HG03175 (cell line): ENCODE measurements at regions not wholly inside any gene's neighbourhood (a gene's known extent, or its start where the extent isn't known, plus 50 kb on each side); places are given as distances from the start of the nearest gene placed in this dataset.
"Not testable (repeated sequence)": the region's sequence is repeated elsewhere in the genome, so short reads cannot be mapped to it uniquely, and the experiment has no call there.

Experiments used
- ATAC-seq: cut with Tn5 transposase; IDR thresholded peaks from one replicate; pipeline ENCODE4 v1.9.1; 2021; ENCODE audit warnings: mild to moderate bottlenecking, moderate library complexity; ENCODE audit not compliant: unreplicated experiment

DNA sequence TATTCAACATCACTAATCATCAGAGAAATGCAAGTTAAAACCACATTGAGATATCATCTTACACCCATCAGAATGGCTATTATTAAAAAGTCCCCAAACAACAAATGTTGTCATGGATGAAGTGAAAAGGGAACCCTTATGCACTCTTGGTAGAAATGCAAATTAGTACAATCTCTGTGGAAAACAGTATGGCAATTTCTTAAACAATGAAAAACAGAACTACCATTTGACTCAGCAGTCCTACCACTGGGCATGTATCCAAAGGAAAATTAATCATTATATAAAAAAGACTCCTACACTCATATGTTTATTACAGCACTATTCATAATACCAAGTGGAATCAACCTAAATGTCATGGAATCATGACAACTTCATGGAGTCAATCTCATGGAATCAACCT, 611.3 kb upstream of the GJE1 start:
- ATAC-seq = no peak

DNA sequence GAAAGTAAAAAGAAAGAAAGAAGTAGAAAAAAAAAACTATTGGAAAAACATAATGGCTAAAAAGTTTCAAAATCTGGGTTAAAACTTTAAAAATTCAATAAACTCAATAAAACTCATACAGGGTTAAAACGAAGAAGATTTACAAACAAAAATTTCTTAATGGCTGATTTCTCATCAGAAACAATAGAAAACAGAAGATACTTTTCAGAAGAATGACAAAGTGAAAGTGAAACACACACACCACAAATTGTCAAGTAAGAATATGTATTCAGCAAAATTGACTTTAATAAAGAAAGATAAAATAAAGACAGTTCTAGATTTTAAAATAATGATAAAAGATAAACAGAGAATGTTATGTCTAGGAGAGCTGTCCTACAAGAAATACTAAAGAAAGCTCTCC, 618.9 kb upstream of the GJE1 start:
- ATAC-seq = no peak

DNA sequence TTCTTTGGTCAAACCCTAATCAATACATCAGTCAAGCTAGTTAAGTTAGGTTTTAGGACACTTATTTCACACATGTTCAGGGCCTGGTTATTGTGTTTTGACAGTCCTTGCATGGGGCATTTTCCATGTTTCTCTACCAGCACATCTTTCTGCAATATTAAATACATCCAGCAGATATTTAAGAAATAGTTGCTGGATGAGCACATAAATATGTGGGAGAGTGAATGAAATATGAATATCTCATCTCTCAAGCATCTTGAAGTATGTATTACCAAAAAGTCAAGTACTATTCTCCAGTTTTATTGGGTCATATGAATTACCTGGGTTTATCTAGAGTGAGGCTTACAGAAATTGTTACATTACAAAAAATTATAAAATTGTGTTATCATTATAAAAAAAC, 621.9 kb upstream of the GJE1 start:
- ATAC-seq = no peak

DNA sequence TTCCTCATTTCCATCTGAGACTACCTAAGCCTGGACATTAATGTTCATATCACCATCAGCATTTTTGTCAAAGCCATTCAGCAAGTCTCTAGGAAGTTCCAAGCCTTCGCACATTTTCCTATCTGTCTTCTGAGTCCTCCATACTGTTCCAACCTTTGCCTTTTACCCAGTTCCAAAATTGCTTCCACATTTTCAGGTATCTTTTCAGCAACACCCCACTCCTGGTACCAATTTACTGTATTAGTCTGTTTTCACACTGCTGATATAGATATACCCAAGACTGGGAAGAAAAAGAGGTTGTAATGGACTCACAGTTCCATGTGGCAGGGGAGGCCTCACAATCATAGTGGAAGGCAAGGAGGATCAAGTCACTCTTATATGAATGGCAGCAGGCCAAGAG, 626.7 kb upstream of the GJE1 start:
- ATAC-seq = not testable (repeated sequence)

DNA sequence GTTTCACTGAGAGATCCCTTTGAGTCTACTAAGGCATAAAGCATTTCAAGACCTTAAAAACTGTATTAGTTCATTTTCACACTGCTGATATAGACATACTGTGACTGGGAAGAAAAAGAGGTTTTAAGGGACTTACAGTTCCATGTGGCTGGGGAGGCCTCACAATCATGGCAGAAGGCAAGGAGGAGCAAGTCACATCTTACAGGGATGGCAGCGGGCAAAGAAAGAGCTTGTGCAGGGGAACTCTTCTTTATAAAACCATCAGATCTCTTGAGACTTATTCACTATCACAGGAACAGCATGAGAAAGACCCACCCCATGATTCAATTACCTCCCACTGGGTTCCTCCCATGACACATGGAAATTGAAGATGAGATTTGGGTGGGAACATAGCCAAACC, 628.4 kb upstream of the GJE1 start:
- ATAC-seq = not testable (repeated sequence)

DNA sequence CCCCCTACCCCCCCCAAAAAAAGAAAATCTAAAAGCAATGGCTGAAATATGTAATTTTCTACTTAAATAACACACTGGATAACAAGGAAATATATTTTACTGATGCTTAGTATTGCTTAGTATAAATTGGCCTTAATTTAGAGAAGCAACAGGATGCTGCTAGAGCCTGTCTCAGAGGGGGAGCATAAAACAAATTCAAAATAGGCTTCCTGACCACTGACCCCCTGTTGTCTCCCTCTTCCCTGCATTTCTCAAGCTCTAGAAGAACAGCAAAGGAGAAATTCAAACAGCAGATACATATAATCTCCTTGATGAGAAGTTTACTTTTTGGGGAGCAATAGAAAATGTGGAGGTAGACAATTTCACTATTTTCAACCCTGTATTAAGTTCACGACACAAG, 631.1 kb upstream of the GJE1 start:
- no peak for ATAC-seq

DNA sequence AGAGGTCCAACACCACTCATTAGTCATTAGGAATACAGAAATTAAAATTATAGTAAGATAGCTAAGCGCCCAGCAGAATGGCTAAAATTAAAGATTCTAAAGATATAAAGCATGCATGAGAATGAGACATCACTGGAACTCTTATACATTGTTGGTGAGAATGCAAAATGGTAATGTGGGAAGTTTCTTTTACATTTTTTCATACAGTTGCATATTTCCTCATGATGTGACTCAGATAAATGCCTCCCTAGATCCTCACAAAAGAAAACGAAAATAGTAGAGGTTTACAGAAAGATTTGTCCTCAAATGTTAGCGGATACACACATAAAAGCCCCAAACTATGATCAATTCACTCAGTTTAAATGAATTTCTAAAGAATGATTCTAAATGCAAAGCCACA, 633.7 kb upstream of the GJE1 start:
- no peak for ATAC-seq

DNA sequence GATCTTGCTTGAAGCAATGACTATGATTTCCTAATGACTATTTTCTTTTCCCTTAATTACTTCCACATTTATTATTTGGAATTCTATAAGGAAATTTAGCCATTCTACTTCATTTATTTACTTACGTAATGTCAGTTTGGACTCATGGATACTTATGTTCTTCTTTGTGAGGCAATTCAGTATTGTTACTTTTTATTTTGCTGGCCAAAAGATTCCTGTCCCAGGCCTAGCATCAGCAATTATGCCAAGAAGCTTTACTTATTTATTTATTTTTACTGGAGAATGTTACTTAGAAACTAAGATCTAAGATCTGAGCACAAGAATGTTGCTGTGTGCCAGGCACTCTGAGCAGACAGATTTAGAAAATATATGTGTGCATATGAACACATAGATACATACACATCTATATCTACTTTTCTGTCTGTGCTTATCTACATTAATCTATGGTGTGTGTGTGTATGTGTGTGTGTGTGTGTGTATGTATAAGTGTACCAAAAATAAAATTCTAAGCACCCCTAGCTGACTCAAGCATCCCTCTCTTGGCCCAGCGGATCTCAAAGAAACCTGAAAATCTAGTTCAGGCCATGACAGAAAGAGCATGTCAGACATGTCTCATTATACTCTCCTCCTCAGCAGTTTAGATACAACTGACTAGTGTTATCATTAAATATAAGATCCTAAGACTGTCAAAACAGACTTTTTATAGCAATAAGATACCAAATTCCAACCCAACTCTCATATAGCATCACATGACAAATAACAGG, 640.0 kb upstream of the GJE1 start:
- no peak for ATAC-seq

DNA sequence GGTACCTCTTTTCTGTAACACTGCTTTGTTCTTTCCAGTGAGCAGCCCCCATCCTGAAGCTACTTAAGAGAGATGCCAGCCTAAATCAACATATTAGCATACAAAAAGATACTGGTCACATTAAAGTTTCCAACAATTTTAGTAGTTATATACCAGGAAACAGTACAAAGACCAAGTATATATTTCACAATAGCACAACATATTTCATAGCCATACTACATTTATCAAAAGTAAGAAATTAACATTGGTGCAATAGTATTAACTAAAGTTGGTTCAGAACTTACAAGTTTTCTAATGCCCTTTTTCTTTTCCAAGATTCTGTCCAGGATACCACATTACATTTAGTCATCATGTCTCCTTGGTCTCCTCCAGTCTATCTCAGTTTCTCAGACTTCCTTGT, 641.0 kb upstream of the GJE1 start:
- ATAC-seq = no peak

DNA sequence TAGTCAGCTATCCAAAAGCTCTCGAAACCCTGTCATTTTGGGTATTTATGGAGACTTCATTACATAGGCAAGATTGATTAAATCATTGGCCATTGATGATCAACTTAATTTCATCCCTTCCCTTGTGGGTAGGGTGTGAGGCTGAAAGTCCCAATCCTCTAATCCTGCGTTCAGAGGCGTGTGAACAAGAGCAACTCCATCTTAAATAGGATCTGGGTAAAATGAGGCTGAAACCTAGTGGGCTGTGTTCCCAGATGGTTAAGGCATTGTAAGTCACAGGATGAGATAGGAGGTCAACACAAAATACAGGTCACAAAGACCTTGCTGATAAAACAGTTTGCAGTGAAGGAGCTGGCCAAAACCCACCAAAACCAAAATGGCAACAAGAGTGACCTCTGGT, 641.7 kb upstream of the GJE1 start:
- ATAC-seq = no peak

DNA sequence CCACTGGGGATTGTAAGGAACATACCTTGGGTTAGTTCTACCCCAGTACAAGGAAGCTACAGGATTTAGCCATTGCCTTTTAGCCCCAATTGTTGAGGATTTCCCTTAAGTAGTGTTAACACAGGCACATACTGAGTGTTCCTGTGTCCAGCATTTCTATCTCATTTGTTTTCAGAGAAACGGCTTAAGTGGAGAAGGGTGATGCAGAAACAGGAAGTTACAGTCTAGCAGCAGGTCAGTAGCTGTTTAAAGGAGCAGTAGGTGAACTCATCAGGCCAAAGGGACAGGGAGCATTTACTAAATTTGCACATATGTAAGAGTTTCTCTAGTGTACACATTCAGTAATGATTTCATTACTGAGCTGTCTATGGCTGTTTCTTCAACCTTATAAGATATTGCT, 644.2 kb upstream of the GJE1 start:
- peak; percentile 38 for ATAC-seq

DNA sequence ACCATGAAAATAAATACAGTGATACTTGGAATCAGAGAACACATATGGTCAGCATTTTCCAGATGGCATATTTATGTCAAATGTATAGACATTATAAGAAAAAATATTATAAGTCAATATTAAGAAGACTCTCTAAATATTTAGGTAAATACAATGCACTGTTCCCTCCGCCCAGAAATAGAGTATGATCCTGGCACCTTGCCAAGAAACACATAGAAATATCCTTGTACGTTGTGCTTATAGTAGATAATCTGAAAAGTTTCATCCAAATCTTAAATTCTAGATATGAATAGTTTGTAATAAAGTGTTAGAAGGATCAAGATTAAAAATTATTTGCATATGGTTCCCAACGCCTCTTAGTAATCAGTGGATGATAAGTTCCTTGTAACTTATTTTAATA, 645.8 kb upstream of the GJE1 start:
- no peak for ATAC-seq

DNA sequence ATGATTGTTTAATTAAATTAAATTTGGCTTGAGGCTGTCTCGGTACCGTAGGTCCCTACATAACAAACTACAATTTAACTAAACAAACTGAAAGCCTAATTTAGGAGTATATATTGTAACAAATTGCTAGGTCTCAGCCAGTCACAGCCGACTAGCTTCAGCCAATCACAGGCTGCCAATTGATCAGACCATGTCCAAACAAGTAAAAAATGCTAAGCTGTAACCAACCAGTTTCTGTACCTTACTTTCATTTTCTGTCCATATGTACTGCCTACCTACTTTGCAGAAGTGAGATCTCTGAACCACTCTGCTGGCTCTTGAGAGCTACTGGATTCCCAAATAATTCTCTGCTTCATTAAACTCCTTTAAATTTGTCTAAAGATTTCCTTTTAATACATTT, 648.0 kb upstream of the GJE1 start:
- peak; percentile 84 for ATAC-seq

DNA sequence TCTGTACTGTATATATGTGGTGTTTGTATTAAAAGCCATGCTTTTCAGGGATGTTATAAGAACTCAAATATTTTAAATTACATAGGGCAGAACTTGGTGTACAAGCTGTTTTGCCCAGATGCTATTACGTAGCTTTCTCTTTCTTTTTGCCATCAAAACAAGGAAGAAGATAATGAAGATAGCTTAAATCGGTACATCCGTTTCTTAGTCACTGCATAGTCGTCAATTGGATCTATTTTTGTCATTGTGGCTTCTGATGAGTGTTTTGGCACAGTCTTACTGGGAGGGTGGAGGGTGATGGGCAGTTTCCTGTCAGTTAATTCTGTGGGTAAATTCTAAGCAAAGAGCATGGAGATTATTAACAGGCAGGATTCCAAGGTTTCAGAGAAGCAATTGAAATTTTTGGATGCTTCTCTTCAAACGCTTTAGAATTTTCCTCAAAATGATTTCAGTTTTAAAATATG, 649.1 kb upstream of the GJE1 start:
- peak; percentile 87 for ATAC-seq

DNA sequence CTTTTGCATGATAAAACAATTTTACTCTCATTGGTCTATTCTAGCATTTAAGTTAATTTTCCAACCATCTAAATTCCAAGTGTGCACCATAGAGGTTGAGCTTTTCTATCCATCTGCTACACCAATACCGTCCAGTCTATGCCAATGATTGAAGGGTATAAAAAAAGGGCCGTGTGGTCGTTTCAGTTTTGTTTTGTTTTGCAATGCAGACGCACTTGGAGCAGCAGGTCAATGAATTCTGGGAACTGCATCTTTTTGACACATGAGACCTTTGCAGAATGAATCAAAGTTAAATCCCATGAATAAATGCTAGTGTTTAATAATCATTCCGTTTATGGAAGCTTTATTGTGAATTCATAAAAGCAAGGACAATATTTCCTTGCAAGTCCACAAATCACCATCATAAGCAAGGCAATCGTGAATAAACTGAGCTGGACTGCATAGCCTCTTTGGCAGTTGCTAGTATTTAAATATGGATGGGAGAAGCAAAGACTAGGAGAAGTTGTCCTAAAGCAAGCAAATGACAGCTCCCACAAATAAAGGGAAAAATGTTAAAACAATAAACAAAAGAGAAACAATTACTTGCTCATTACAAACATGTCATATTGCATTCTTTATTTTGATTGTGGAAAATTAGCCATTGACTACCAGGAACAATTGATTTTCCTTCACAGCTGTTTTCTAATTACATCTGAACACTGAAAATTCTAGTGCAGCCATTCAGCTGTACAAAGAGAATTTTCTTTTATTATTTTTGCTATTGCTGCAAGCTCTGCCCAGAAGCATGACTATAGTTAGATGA, 649.7 kb upstream of the GJE1 start:
- peak; percentile 1 for ATAC-seq

DNA sequence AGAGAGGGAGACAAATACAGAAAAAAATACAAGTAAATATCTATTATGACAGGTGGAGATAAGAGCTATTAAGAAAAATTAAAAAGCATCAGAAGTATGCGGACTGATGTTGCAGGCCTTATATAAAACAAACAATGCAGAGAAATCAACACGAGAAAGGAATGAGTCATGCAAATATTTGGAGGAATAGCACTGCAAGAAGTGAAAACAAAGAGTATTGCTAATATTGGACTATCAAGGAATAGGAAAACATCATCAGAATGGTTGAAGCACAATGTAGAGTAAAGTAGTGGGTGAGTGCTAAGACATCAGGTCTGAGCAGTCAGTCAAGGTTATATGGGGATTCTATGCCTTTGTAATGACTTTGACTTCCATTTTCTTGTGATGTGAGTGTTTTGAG, 657.5 kb upstream of the GJE1 start:
- ATAC-seq = no peak

DNA sequence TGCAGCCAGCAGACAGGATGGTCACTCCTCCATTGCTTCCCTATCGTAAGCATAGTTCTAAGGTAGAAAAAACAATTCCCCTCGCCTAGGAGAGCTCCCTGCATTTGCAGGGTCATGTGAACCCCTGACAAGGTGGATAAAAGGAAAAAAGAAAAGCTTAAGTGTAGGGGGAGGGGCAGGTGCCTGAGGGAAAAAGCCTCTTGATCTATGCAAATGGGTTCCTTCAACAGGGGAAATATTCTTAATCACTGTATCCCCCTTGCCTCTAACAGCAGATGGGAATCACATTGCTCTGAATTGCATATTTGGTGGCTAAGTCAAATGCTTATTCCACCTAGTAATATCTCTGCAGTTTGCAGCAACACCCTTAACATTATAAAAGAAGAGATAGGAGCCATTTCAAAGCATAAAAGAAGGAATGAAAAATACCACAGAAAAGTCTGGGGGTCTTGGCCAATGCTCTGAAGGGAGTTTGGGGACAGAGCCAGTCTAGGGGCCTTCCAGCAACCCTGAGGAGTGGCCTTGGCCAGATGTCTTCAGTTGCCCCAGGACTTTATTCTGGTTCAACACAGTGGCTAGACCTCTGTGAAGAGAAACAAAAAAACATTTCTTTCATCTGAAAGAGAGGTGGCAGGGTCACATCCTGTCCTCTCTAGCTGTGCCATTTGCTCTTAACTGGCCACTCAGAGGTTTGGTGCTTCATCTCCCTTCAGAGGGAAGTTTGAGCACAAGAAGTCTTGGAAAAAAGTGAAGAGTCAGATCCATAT, 660.4 kb upstream of the GJE1 start:
- ATAC-seq = no peak

DNA sequence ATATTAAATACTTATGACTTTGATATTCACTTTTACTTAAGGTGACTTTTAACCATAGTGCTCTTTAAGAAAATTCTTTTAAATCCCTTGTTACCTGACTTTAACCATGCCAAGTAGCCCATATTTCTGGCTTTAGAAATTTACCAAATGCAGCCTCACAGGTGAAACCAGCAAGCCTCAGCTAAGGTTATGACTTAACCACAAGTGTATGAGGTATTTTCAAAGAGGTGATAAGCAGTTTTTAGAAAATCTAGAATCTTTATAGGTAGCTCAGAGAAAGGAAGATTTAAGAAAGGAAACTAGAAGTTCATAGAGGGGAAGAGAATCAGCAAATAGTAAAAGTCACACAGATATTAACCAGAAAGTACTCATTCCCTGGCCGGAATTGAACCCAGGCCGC, 661.9 kb upstream of the GJE1 start:
- ATAC-seq = no peak

DNA sequence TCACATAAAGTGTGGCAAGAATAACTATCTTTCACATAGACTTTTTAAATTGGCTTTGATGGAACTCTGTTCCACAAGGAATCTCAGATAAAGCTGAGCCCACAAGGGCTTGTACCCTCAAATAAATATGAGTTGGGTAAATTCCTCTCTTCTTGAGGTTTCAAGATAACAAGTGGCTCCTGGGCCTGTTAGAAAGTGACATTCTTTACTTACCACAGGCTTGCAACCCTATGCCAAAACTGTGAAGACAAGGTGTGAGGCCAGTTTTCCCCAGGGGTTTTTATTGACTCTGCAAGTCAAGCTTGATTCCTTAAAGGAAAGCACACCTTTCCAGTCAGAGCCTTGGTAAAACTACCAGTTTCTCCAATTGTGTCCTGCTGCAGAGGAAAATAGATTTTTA, 664.8 kb upstream of the GJE1 start:
- ATAC-seq = no peak

DNA sequence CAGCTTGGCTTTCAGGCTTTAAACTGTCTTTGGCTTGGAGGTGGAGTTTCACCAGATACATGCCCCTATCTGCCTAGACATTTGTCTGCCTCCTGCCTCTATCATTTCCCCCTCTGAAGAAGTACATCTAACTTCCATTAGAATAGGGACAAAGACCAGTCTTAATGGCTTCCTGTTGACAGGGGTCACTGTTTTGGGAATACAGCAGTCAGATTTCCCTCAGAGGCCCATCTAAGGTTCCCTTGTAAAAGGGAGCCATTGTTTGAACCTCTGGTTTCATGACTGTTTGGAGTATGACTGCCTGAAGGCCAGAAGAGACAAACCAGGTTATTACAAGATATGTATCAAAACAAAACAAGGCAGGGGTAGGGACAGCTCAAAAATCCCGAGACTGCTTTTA, 665.7 kb upstream of the GJE1 start:
- ATAC-seq = no peak

DNA sequence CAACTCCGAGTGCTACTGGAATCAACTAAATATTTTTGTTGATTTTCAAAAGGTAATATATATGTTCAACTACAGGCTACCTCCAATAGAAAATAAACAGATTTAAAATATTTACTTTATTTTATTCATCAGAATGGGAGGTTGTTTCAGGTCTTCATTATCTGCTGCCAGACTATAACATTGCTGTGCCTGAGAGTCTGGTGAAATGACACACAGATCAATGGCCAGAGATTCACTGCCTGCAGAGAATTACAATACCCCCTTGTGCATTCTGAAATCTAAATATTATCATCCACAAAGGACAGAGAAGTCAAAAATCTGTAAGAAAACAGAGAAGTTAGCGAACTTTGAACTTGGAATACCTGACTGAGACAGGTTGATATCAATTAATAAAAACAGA, 667.8 kb upstream of the GJE1 start:
- no peak for ATAC-seq

DNA sequence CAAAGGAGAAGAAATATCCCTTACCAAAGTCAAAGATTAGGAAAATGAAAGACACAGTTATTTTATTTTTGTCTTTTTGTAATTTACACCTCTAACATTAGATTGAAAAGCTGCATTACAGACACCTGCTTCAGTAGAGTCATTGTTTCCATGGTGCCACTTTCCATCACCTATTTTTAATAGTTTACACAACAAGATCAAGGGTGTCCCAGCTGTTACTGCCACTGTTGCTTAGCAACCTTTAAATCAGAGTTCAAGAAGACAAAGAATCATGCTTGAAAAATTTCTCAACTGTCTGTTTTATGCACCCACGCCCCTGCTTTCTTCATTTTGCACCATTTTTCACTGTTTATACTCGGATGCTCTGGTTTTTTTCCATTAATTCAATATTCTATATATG, 668.2 kb upstream of the GJE1 start:
- peak; percentile 88 for ATAC-seq
